ENCODE measurements at regions not wholly inside any gene's neighbourhood (a gene's known extent, or its start where the extent isn't known, plus 50 kb on each side); places are given as distances from the start of the nearest gene placed in this dataset.
"Not testable (repeated sequence)": the region's sequence is repeated elsewhere in the genome, so short reads cannot be mapped to it uniquely, and the experiment has no call there.

GRCh38 chr6:49326347-49326746 is 136.7 kb downstream of the MMUT start:
- POLR2A ChIA-PET: no interaction called here
- Mint-ChIP-seq H3K4me1 (no peaks in the 10 kb centered on the region), H3K9me3 (peaks cover 0 to 8% (median 0%) of the 10 kb centered on the region in 9 donors), H3K27ac (no peak overlapping the region), H3K27me3 (peaks cover 0 to 3% (median 0%) of the 10 kb centered on the region in 5 donors), H3K4me3 (no peak overlapping the region), H3K36me3 (no peaks in the 10 kb centered on the region)
- ATAC-seq: no peak
- DNase-seq: no peak

GRCh38 chr6:49325891-49326290 is 137.2 kb downstream of the MMUT start:
- DNase-seq: no peak
- no peak for ATAC-seq
- peaks cover 0 to 3% (median 0%) of the 10 kb centered on the region in 5 donors for H3K27me3 Mint-ChIP-seq
- H3K4me3 Mint-ChIP-seq: no peak overlapping the region
- no peak overlapping the region for H3K27ac Mint-ChIP-seq
- no peaks in the 10 kb centered on the region for H3K36me3 Mint-ChIP-seq
- H3K9me3 Mint-ChIP-seq: peaks cover 0 to 8% (median 0%) of the 10 kb centered on the region in 9 donors
- no peaks in the 10 kb centered on the region for H3K4me1 Mint-ChIP-seq
- POLR2A ChIA-PET: no interaction called here

- Mint-ChIP-seq H3K36me3 (no peaks in the 10 kb centered on the region), H3K4me3 (no peak overlapping the region), H3K27ac (no peak overlapping the region), H3K27me3 (peaks cover 0 to 3% (median 0%) of the 10 kb centered on the region in 5 donors), H3K9me3 (peaks cover 0 to 8% (median 0%) of the 10 kb centered on the region in 9 donors), H3K4me1 (no peaks in the 10 kb centered on the region)
- DNase-seq: no peak
- no peak for ATAC-seq
- POLR2A ChIA-PET: no interaction called here
These were observed 140.2 kb downstream of the MMUT start for GRCh38 chr6:49322861-49323260.

GRCh38 chr6:49321561-49322072 is 141.4 kb downstream of the MMUT start:
- no peaks in the 10 kb centered on the region for H3K4me1 Mint-ChIP-seq
- H3K36me3 Mint-ChIP-seq: no peaks in the 10 kb centered on the region
- peaks cover 0 to 3% (median 0%) of the 10 kb centered on the region in 5 donors for H3K27me3 Mint-ChIP-seq
- H3K27ac Mint-ChIP-seq: no peak overlapping the region
- H3K9me3 Mint-ChIP-seq: peaks cover 0 to 8% (median 0%) of the 10 kb centered on the region in 9 donors
- POLR2A ChIA-PET: no interaction called here
- no peak for DNase-seq
- no peak for ATAC-seq
- H3K4me3 Mint-ChIP-seq: no peak overlapping the region

GRCh38 chr6:49305010-49305409 is 158.0 kb downstream of the MMUT start:
- DNase-seq (no peak), ATAC-seq (no peak)
- no peaks in the 10 kb centered on the region for H3K27me3 Mint-ChIP-seq
- H3K9me3 Mint-ChIP-seq: peaks cover 0 to 11% (median 1%) of the 10 kb centered on the region in 9 donors
- no peak overlapping the region for H3K4me3 Mint-ChIP-seq
- no peaks in the 10 kb centered on the region for H3K4me1 Mint-ChIP-seq
- no peak overlapping the region for H3K27ac Mint-ChIP-seq
- POLR2A ChIA-PET: no interaction called here
- H3K36me3 Mint-ChIP-seq: no peaks in the 10 kb centered on the region

GRCh38 chr6:49304393-49304792 is 158.7 kb downstream of the MMUT start:
- H3K4me1 Mint-ChIP-seq, POLR2A ChIA-PET, DNase-seq, H3K4me3 Mint-ChIP-seq, H3K27me3 Mint-ChIP-seq, H3K36me3 Mint-ChIP-seq, ATAC-seq, H3K27ac Mint-ChIP-seq: not testable (repeated sequence)
- peaks cover 0 to 11% (median 1%) of the 10 kb centered on the region in 9 donors for H3K9me3 Mint-ChIP-seq

- no peak overlapping the region for H3K27ac Mint-ChIP-seq
- POLR2A ChIA-PET: no interaction called here
- no peaks in the 10 kb centered on the region for H3K27me3 Mint-ChIP-seq
- H3K9me3 Mint-ChIP-seq: peaks cover 0 to 11% (median 0%) of the 10 kb centered on the region in 9 donors
- ATAC-seq: no peak
- H3K36me3 Mint-ChIP-seq: no peaks in the 10 kb centered on the region
- no peak for DNase-seq
- H3K4me1 Mint-ChIP-seq: no peaks in the 10 kb centered on the region
- no peak overlapping the region for H3K4me3 Mint-ChIP-seq
These were observed 162.1 kb downstream of the MMUT start for GRCh38 chr6:49300911-49301310.

- H3K27ac Mint-ChIP-seq: no peak overlapping the region
- H3K4me1 Mint-ChIP-seq: no peaks in the 10 kb centered on the region
- peaks cover 0 to 11% (median 0%) of the 10 kb centered on the region in 9 donors for H3K9me3 Mint-ChIP-seq
These were observed 162.6 kb downstream of the MMUT start for GRCh38 chr6:49300443-49300842.

GRCh38 chr6:49299279-49299678 is 163.8 kb downstream of the MMUT start:
- H3K27ac Mint-ChIP-seq: no peak overlapping the region
- POLR2A ChIA-PET: no interaction called here
- peaks cover 0 to 11% (median 0%) of the 10 kb centered on the region in 9 donors for H3K9me3 Mint-ChIP-seq
- no peaks in the 10 kb centered on the region for H3K27me3 Mint-ChIP-seq
- no peaks in the 10 kb centered on the region for H3K36me3 Mint-ChIP-seq
- no peak overlapping the region for H3K4me3 Mint-ChIP-seq
- ATAC-seq (no peak), DNase-seq (no peak)
- no peaks in the 10 kb centered on the region for H3K4me1 Mint-ChIP-seq

More at GRCh38 chr6:49300443-49300842, 162.6 kb downstream of the MMUT start:
- Mint-ChIP-seq H3K36me3 (no peaks in the 10 kb centered on the region), H3K4me3 (no peak overlapping the region), H3K27me3 (no peaks in the 10 kb centered on the region)
- DNase-seq (no peak), ATAC-seq (no peak)
- POLR2A ChIA-PET: no interaction called here

GRCh38 chr6:49284180-49284579 is 178.9 kb downstream of the MMUT start:
- Mint-ChIP-seq H3K4me3 (no peak overlapping the region), H3K36me3 (no peaks in the 10 kb centered on the region), H3K4me1 (no peaks in the 10 kb centered on the region), H3K27ac (no peak overlapping the region), H3K9me3 (peaks cover 0 to 18% (median 2%) of the 10 kb centered on the region in 9 donors), H3K27me3 (no peaks in the 10 kb centered on the region)
- ATAC-seq (no peak), DNase-seq (no peak)
- POLR2A ChIA-PET: no interaction called here

- DNase-seq, POLR2A ChIA-PET, H3K4me3 Mint-ChIP-seq, H3K27ac Mint-ChIP-seq, H3K4me1 Mint-ChIP-seq, H3K36me3 Mint-ChIP-seq, ATAC-seq, H3K27me3 Mint-ChIP-seq: not testable (repeated sequence)
- H3K9me3 Mint-ChIP-seq: peaks cover 0 to 20% (median 8%) of the 10 kb centered on the region in 9 donors
These were observed 188.0 kb downstream of the MMUT start for GRCh38 chr6:49274809-49275769.

- Mint-ChIP-seq H3K4me1 (no peaks in the 10 kb centered on the region), H3K27me3 (no peaks in the 10 kb centered on the region), H3K36me3 (no peaks in the 10 kb centered on the region), H3K27ac (no peak overlapping the region), H3K4me3 (no peak overlapping the region), H3K9me3 (peaks cover 0 to 7% (median 0%) of the 10 kb centered on the region in 9 donors)
- DNase-seq (no peak), ATAC-seq (no peak)
- POLR2A ChIA-PET: no interaction called here
These were observed 193.9 kb downstream of the MMUT start for GRCh38 chr6:49269190-49269589.

- no peak overlapping the region for H3K27ac Mint-ChIP-seq
- ATAC-seq (no peak), DNase-seq (no peak)
- POLR2A ChIA-PET: no interaction called here
- no peaks in the 10 kb centered on the region for H3K36me3 Mint-ChIP-seq
- no peak overlapping the region for H3K4me3 Mint-ChIP-seq
- H3K9me3 Mint-ChIP-seq: peaks cover 0 to 4% (median 0%) of the 10 kb centered on the region in 9 donors
- H3K4me1 Mint-ChIP-seq: no peaks in the 10 kb centered on the region
- H3K27me3 Mint-ChIP-seq: no peaks in the 10 kb centered on the region
These were observed 198.1 kb downstream of the MMUT start for GRCh38 chr6:49264909-49265308.

Data from naive thymus-derived CD8-positive, alpha-beta T cell (primary cell).